Lower leg skin (tissue), 4 donors: ENCODE measurements at regions not wholly inside any gene's neighbourhood (a gene's known extent, or its start where the extent isn't known, plus 50 kb on each side); places are given as distances from the start of the nearest gene placed in this dataset.

Experiments used
- DNase-seq, 2 donors: peaks; one replicate each; pipeline ENCODE4 v3.0.0-alpha.2; 2019; ENCODE audit warnings: low spot score in 2 of 2
- H3K4me3 ChIP-seq: fragments of 200-600 bp; sonication (generic); 2 replicates; pipeline ENCODE4 v1.5.1; 2017; ENCODE audit warnings: mild to moderate bottlenecking, low read depth; ENCODE audit not compliant: poor library complexity, severe bottlenecking
- POLR2A ChIP-seq, 2 donors: fragments of 450-650 bp; IDR thresholded peaks; one replicate each; pipeline ENCODE4 v1.6.1; 2016 to 2017; ENCODE audit warnings: antibody characterized with exemption in 2 of 2, mild to moderate bottlenecking in 1 of 2, moderate library complexity in 1 of 2
- WGBS, 2 donors: methylation state at CpG; one replicate each; pipeline ENCODE4 v1.1.5; 2018; 5-methylcytosine and 5-hydroxymethylcytosine counted together
- intact Hi-C: fragments of 100-400 bp; cut with DNase I; formaldehyde crosslinking; loops from one replicate; pipeline ENCODE4 v1.15.0; 2023; ENCODE audit warnings: low total_unique reads
- TF ChIP-seq, protein P1 (sequence below), 3 donors: fragments of 450-650 bp; IDR thresholded peaks; one replicate each; pipeline ENCODE4 v1.5.1; 2016; ENCODE audit warnings: antibody characterized with exemption in 3 of 3, mild to moderate bottlenecking in 3 of 3, moderate library complexity in 2 of 3

GRCh38 chr14:97584528-97584927 lies 787.3 kb downstream of the VRK1 start:
- WGBS, 2 donors: 60 to 68% methylated on average over 2 of the region's 2 CpGs
- no peak for DNase-seq
- TF ChIP-seq, protein P1, sequence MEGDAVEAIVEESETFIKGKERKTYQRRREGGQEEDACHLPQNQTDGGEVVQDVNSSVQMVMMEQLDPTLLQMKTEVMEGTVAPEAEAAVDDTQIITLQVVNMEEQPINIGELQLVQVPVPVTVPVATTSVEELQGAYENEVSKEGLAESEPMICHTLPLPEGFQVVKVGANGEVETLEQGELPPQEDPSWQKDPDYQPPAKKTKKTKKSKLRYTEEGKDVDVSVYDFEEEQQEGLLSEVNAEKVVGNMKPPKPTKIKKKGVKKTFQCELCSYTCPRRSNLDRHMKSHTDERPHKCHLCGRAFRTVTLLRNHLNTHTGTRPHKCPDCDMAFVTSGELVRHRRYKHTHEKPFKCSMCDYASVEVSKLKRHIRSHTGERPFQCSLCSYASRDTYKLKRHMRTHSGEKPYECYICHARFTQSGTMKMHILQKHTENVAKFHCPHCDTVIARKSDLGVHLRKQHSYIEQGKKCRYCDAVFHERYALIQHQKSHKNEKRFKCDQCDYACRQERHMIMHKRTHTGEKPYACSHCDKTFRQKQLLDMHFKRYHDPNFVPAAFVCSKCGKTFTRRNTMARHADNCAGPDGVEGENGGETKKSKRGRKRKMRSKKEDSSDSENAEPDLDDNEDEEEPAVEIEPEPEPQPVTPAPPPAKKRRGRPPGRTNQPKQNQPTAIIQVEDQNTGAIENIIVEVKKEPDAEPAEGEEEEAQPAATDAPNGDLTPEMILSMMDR (IDR thresholded peaks at IDR 0.05): no peak
- no peak for TF ChIP-seq POLR2A (IDR thresholded peaks at IDR 0.05)
- H3K4me3 ChIP-seq: no peak overlapping the region
- intact Hi-C loops: no loop called here

GRCh38 chr14:97592341-97592980 lies 795.3 kb downstream of the VRK1 start:
- H3K4me3 ChIP-seq: no peak overlapping the region
- no peak for DNase-seq
- 82 to 85% methylated on average over 5 of the region's 5 CpGs for WGBS, 2 donors
- TF ChIP-seq, protein P1 (IDR thresholded peaks at IDR 0.05): no peak
- no peak for TF ChIP-seq POLR2A (IDR thresholded peaks at IDR 0.05)
- intact Hi-C loops: no loop called here

DNA sequence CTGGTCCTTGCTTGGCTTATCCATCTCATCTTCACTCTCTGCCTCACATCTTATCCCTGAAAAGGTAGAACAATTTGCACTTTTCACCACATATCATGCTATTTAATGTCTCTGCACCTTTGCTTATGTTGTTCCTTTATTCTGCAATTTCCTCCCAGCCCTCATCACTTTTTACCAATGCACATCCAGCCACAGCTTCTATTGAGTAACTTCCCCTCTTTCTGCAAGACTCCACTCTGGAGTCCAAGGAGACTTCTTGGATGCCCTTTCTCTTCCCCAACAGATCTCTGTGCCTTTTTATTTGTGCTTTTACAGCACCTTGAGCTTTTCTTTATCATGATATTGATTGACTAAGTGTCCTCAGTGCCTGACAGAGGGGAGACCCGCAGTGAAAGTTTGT lies 797.1 kb downstream of the VRK1 start:
- 91 to 97% methylated on average over 1 of the region's 1 CpG for WGBS, 2 donors
- no peak for DNase-seq
- intact Hi-C loops: no loop called here
- TF ChIP-seq POLR2A (IDR thresholded peaks at IDR 0.05): no peak
- no peak overlapping the region for H3K4me3 ChIP-seq

- WGBS, 2 donors: 50 to 51% methylated on average over 13 of the region's 13 CpGs
- intact Hi-C loops: no loop called here
- no peak overlapping the region for H3K4me3 ChIP-seq
- TF ChIP-seq POLR2A (IDR thresholded peaks at IDR 0.05): no peak
- TF ChIP-seq, protein P1 (IDR thresholded peaks at IDR 0.05): no peak
- no peak for DNase-seq
Observed at GRCh38 chr14:97602438-97603117, 805.4 kb downstream of the VRK1 start.

DNA sequence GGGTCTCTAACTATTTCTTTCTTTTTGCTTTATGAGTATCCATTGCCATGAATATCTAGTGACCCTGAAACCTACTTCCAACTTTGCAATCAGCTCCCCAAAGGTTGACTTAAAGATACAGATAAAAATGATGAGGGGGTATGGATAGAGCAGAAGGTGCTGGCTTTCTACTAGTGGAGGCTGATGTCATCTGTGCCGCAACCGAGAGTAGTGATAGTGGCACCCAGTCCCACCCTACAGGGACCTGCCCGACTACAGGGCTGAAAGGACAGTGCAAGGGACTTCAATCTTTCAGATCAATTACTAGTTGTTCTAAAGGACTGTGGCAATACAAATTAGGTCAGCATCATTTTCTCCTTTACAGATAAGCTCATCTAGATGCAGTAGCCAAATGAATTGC lies 806.0 kb downstream of the VRK1 start:
- 83 to 88% methylated on average over 3 of the region's 3 CpGs for WGBS, 2 donors
- DNase-seq: no peak
- no peak overlapping the region for H3K4me3 ChIP-seq
- TF ChIP-seq, protein P1 (IDR thresholded peaks at IDR 0.05): no peak
- TF ChIP-seq POLR2A (IDR thresholded peaks at IDR 0.05): no peak
- intact Hi-C loops: no loop called here

DNA sequence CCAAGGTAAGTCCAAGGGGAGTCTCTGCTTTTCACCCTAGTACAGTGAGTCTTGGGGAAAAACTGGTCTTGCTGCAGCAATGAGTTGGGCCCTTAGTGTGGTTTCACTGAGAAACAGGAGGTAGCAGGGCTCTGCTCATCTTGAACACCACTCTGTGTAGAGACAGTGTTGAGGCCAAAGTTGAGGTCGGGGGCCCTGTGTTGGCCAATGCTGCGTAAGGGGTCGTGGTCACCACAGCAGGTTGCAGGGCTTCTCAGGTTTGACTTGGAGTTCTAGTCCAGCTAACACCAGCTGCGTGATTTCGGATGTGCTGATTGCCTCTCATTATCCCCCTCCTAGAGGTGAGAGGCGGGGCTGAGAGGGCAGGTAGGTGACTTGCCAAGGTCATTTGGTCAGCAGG lies 807.5 kb downstream of the VRK1 start:
- intact Hi-C loops: no loop called here
- DNase-seq: no peak
- TF ChIP-seq, protein P1 (IDR thresholded peaks at IDR 0.05): no peak
- no peak for TF ChIP-seq POLR2A (IDR thresholded peaks at IDR 0.05)
- no peak overlapping the region for H3K4me3 ChIP-seq
- 91 to 92% methylated on average over 6 of the region's 6 CpGs for WGBS, 2 donors
